HepG2 (cell line): ENCODE measurements at regions not wholly inside any gene's neighbourhood (a gene's known extent, or its start where the extent isn't known, plus 50 kb on each side); places are given as distances from the start of the nearest gene placed in this dataset.

ENCODE experiments used
- ATAC-seq: fragments of 200-7000 bp; cut with Tn5 transposase; 3 replicates; pipeline ENCODE4 v1.9.1; 2020; ENCODE audit warnings: mild to moderate bottlenecking, moderate library complexity
- BruUV-seq: library from RNA; stranded (reverse); fragments of 400-500 nt; replicated peaks from 2 replicates; lab custom pipeline; 2021; lab: Mats Ljungman, UMichigan
- CTCF ChIA-PET: fragments of 300-600 bp; formaldehyde crosslinking; extraction: SDS; loops from one replicate; lab custom pipeline; 2021; ENCODE audit warnings: low total read pairs, inconsistent platforms, low intra/inter-chr PET ratio; lab: Yijun Ruan, JAX
- POLR2A ChIA-PET: fragments of 350-600 bp; sonication (Branson Sonifier 250); formaldehyde crosslinking; loops from one replicate; lab custom pipeline; 2020; ENCODE audit warnings: antibody characterized with exemption, inconsistent platforms; lab: Yijun Ruan, JAX
- DNase-seq: peaks from one replicate; pipeline ENCODE4 v3.0.0-alpha.2; 2015; ENCODE audit warnings: low spot score
- FAIRE-seq: peaks from 3 replicates; lab custom pipeline; 2011; peaks lifted over from hg19 to GRCh38; lab: Jason Lieb, UNC
- H2AFZ ChIP-seq: one replicate; pipeline ENCODE4 v1.6.1; 2011; ENCODE audit warnings: low read length, inconsistent platforms
- H3K27ac ChIP-seq: fragments of 300-600 bp; 3 replicates; pipeline ENCODE4 v1.8.0; 2011; ENCODE audit warnings: mixed run types, mild to moderate bottlenecking, mixed read lengths, low read length, inconsistent platforms; ENCODE audit not compliant: insufficient read depth; ENCODE audit errors: extremely low read length
- H3K27me3 ChIP-seq, 2 experiments: fragments of 200-600 bp in 1 of 2; 2 replicates in 1 of 2; 3 replicates in 1 of 2; pipeline versions ENCODE4 v1.6.0 to v1.8.0; 2011; ENCODE audit warnings: low read length in 2 of 2, mild to moderate bottlenecking in 2 of 2, moderate library complexity in 2 of 2, inconsistent platforms in 1 of 2; ENCODE audit not compliant: insufficient read depth in 2 of 2, control insufficient read depth in 1 of 2
- H3K36me3 ChIP-seq, 2 experiments: fragments of 200-600 bp in 1 of 2; replicated peaks in 1 of 2; 2 replicates in 1 of 2; 3 replicates in 1 of 2; pipeline versions ENCODE4 v1.5.1 to v1.8.0; 2011; ENCODE audit warnings: low read length in 2 of 2, inconsistent platforms in 1 of 2; ENCODE audit not compliant: insufficient read depth in 2 of 2, control insufficient read depth in 1 of 2
- H3K4me1 ChIP-seq: 2 replicates; pipeline ENCODE4 v1.5.1; 2012; ENCODE audit warnings: low read length, inconsistent platforms; ENCODE audit not compliant: insufficient read depth
- H3K4me2 ChIP-seq: 2 replicates; pipeline ENCODE4 v1.6.0; 2011; ENCODE audit warnings: low read depth, low read length, inconsistent platforms
- H3K4me3 ChIP-seq, 3 experiments: fragments of 200-600 bp in 1 of 3; sonication (generic), shearing (Covaris generic) in 1 of 3; replicated peaks in 1 of 3; 2 replicates each; pipeline ENCODE4 v1.5.1; 2011 to 2016; ENCODE audit warnings: low read length in 3 of 3, inconsistent platforms in 2 of 3, low read depth in 2 of 3, mild to moderate bottlenecking in 2 of 3, control low read depth in 1 of 3, mixed read lengths in 1 of 3; ENCODE audit not compliant: insufficient read depth in 1 of 3
- H3K79me2 ChIP-seq: one replicate; pipeline ENCODE4 v1.6.1; 2011; ENCODE audit warnings: low read length, inconsistent platforms; ENCODE audit not compliant: insufficient read depth
- H3K9ac ChIP-seq: 2 replicates; pipeline ENCODE4 v1.6.0; 2011; ENCODE audit warnings: mild to moderate bottlenecking, low read depth, low read length, inconsistent platforms; ENCODE audit not compliant: insufficient read depth
- H3K9me3 ChIP-seq: 2 replicates; pipeline ENCODE4 v1.5.1; 2012; ENCODE audit warnings: mild to moderate bottlenecking, low read length
- H4K20me1 ChIP-seq: 2 replicates; pipeline ENCODE4 v1.6.0; 2011; ENCODE audit warnings: inconsistent platforms, mild to moderate bottlenecking, low read length, moderate library complexity; ENCODE audit not compliant: insufficient read depth
- ARNT ChIP-seq: fragments of 450-650 bp; IDR thresholded peaks from 2 replicates; pipeline ENCODE4 v1.6.1; 2017
- FOXO1 ChIP-seq: sonication (generic); formaldehyde crosslinking; IDR thresholded peaks from 2 replicates; pipeline ENCODE4 v1.4.0; 2020; ENCODE audit warnings: missing genetic modification reagents
- HINFP ChIP-seq: sonication (generic); formaldehyde crosslinking; IDR thresholded peaks from 2 replicates; pipeline ENCODE4 v1.4.0; 2020; ENCODE audit warnings: low read depth, mild to moderate bottlenecking, missing genetic modification reagents
- HNRNPL ChIP-seq: fragments of 200-400 bp; formaldehyde crosslinking; IDR thresholded peaks from 2 replicates; pipeline ENCODE4 v1.6.1; 2017; ENCODE audit warnings: mild to moderate bottlenecking, low read depth, low read length
- JUND ChIP-seq: sonication (generic); formaldehyde crosslinking; IDR thresholded peaks from 2 replicates; pipeline ENCODE4 v1.8.0; 2022; ENCODE audit warnings: mild to moderate bottlenecking, missing genetic modification reagents
- KMT2B ChIP-seq: IDR thresholded peaks from 2 replicates; pipeline ENCODE4 v1.6.1; 2016; ENCODE audit warnings: missing genetic modification reagents, missing compliant biosample characterization
- NCOA2 ChIP-seq: sonication (generic); formaldehyde crosslinking; IDR thresholded peaks from 2 replicates; pipeline ENCODE4 v1.8.0; 2022; ENCODE audit warnings: inconsistent platforms
- POLR2AphosphoS5 ChIP-seq: IDR thresholded peaks from 2 replicates; pipeline ENCODE4 v1.6.1; 2012; ENCODE audit warnings: low read depth, low read length
- PTBP1 ChIP-seq: fragments of 200-400 bp; formaldehyde crosslinking; IDR thresholded peaks from 2 replicates; pipeline ENCODE4 v1.6.1; 2018; ENCODE audit warnings: low read length, low read depth; ENCODE audit not compliant: poor library complexity, severe bottlenecking
- SKIL ChIP-seq: sonication (generic); formaldehyde crosslinking; IDR thresholded peaks from 2 replicates; pipeline ENCODE4 v1.8.0; 2022; ENCODE audit warnings: missing genetic modification reagents, mild to moderate bottlenecking, moderate library complexity, borderline replicate concordance
- ZNF138 ChIP-seq: sonication (generic); formaldehyde crosslinking; IDR thresholded peaks from 2 replicates; pipeline ENCODE4 v1.5.0; 2020; ENCODE audit warnings: mild to moderate bottlenecking, low read depth, missing genetic modification reagents
- ZNF235 ChIP-seq: sonication (generic); formaldehyde crosslinking; IDR thresholded peaks from 2 replicates; pipeline ENCODE4 v1.8.1; 2023; ENCODE audit warnings: mild to moderate bottlenecking, missing genetic modification reagents, borderline replicate concordance
- ZNF672 ChIP-seq: sonication (generic); formaldehyde crosslinking; IDR thresholded peaks from 2 replicates; pipeline ENCODE4 v1.8.1; 2022; ENCODE audit warnings: missing genetic modification reagents
- ZNF704 ChIP-seq: sonication (generic); formaldehyde crosslinking; IDR thresholded peaks from 2 replicates; pipeline ENCODE4 v1.8.1; 2023; ENCODE audit warnings: mild to moderate bottlenecking, inconsistent platforms, moderate library complexity, missing genetic modification reagents, borderline replicate concordance
- ZNF737 ChIP-seq: sonication (generic); formaldehyde crosslinking; IDR thresholded peaks from 2 replicates; pipeline ENCODE4 v1.5.0; 2020; ENCODE audit warnings: missing genetic modification reagents, mild to moderate bottlenecking, borderline replicate concordance
- ZNF800 ChIP-seq: sonication (generic); formaldehyde crosslinking; IDR thresholded peaks from 2 replicates; pipeline ENCODE4 v1.4.0; 2020; ENCODE audit warnings: missing genetic modification reagents
- WGBS: methylation state at CpG from one replicate; pipeline ENCODE4 v1.1.6; 2017; ENCODE audit warnings: low lambda C conversion rate; 5-methylcytosine and 5-hydroxymethylcytosine counted together
- in situ Hi-C: cut with HindIII; loops from 2 replicates; pipeline ENCODE4 v1.10.0; 2017; ENCODE audit warnings: low pct_unique_long_range_greater_than_20kb; ENCODE audit not compliant: extremely low pct_ligation_motif_present
- intact Hi-C: fragments of 100-400 bp; cut with micrococcal nuclease; formaldehyde crosslinking; loops from one replicate; pipeline ENCODE4 v1.10.0; 2022; ENCODE audit not compliant: unreplicated experiment
- TF ChIP-seq, protein P1 (sequence below): IDR thresholded peaks from 2 replicates; pipeline ENCODE4 v1.6.1; 2016

DNA sequence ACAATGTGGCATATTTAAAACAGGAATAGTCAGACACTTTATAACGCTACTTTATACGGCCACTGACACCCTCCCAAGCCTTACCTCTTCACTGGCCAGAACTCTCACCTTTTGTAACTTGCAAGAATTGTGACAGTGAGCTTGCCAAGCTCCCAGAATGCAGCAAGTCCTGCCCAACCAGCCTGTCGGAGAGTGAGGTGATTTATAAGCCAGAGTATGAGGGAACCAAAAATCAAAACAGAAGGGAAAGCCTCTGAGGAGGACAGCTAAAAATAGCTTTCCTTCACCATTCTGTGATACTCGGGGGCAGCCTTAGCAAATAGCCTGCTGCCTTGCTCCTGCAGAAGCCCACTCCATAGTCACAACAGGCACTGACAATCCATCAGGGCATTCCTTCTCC lies 229.7 kb downstream of the FAM76B start (continued):
- TF ChIP-seq SKIL (CRISPR knock-in tag): no peak
- no peak for TF ChIP-seq FOXO1 (CRISPR knock-in tag)
- no peak for TF ChIP-seq HINFP
- TF ChIP-seq ZNF235 (CRISPR knock-in tag): no peak

GRCh38 chr11:95557376-95557775 lies 232.2 kb downstream of the FAM76B start:
- no peak for DNase-seq
- H3K4me2 ChIP-seq: no peak overlapping the region
- H3K27ac ChIP-seq: no peak overlapping the region
- no peaks in the 10 kb centered on the region for H3K9me3 ChIP-seq
- BruUV-seq: no TSS peak
- H3K27me3 ChIP-seq: no peaks in the 10 kb centered on the region
- CTCF ChIA-PET: no interaction called here
- no peaks in the 10 kb centered on the region for H3K36me3 ChIP-seq
- H2AFZ ChIP-seq: no peak overlapping the region
- no peak for ATAC-seq
- POLR2A ChIA-PET: no interaction called here
- no peaks in the 10 kb centered on the region for H3K4me1 ChIP-seq
- no peak for FAIRE-seq
- no peak overlapping the region for H3K4me3 ChIP-seq
- 0% methylated on average over 1 of the region's 1 CpG for WGBS
- no peak overlapping the region for H3K9ac ChIP-seq
- in situ Hi-C loops: no loop called here
- no peaks in the 10 kb centered on the region for H4K20me1 ChIP-seq
- H3K79me2 ChIP-seq: no peaks in the 10 kb centered on the region
- intact Hi-C loops: no loop called here
- TF ChIP-seq JUND (no peak), KMT2B (CRISPR knock-in tag) (no peak), NCOA2 (CRISPR knock-in tag) (no peak), POLR2AphosphoS5 (no peak), ZNF672 (CRISPR knock-in tag) (no peak), ZNF800 (CRISPR knock-in tag) (no peak), PTBP1 (no peak), ARNT (no peak), HNRNPL (no peak), ZNF737 (no peak), ZNF138 (CRISPR knock-in tag) (no peak), ZNF704 (CRISPR knock-in tag) (no peak)
- TF ChIP-seq, protein P1, sequence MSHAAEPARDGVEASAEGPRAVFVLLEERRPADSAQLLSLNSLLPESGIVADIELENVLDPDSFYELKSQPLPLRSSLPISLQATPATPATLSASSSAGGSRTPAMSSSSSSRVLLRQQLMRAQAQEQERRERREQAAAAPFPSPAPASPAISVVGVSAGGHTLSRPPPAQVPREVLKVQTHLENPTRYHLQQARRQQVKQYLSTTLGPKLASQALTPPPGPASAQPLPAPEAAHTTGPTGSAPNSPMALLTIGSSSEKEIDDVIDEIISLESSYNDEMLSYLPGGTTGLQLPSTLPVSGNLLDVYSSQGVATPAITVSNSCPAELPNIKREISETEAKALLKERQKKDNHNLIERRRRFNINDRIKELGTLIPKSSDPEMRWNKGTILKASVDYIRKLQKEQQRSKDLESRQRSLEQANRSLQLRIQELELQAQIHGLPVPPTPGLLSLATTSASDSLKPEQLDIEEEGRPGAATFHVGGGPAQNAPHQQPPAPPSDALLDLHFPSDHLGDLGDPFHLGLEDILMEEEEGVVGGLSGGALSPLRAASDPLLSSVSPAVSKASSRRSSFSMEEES (CRISPR knock-in tag): no peak
